Endothelial cell (in vitro differentiated cells): ENCODE measurements at regions not wholly inside any gene's neighbourhood (a gene's known extent, or its start where the extent isn't known, plus 50 kb on each side); places are given as distances from the start of the nearest gene placed in this dataset.

ENCODE experiments used
- DNase-seq: peaks from one replicate; pipeline ENCODE4 v3.0.0; 2021; ENCODE audit warnings: low spot score
- H3K27ac Mint-ChIP-seq: one replicate; pipeline ENCODE4 v1.8.0; 2021; ENCODE audit warnings: mixed read lengths, inconsistent platforms; ENCODE audit not compliant: unreplicated experiment
- H3K27me3 Mint-ChIP-seq: one replicate; pipeline ENCODE4 v1.8.0; 2021; ENCODE audit warnings: mild to moderate bottlenecking, moderate library complexity, mixed read lengths, inconsistent platforms; ENCODE audit not compliant: unreplicated experiment
- H3K36me3 Mint-ChIP-seq: one replicate; pipeline ENCODE4 v1.8.0; 2021; ENCODE audit warnings: mild to moderate bottlenecking, low read depth, mixed read lengths, inconsistent platforms; ENCODE audit not compliant: unreplicated experiment
- H3K4me1 Mint-ChIP-seq: one replicate; pipeline ENCODE4 v1.8.0; 2021; ENCODE audit warnings: mild to moderate bottlenecking, mixed read lengths, inconsistent platforms; ENCODE audit not compliant: unreplicated experiment
- H3K4me3 Mint-ChIP-seq: one replicate; pipeline ENCODE4 v1.8.0; 2021; ENCODE audit warnings: mild to moderate bottlenecking, mixed read lengths, inconsistent platforms; ENCODE audit not compliant: unreplicated experiment
- H3K9me3 Mint-ChIP-seq: one replicate; pipeline ENCODE4 v1.8.0; 2021; ENCODE audit warnings: mixed read lengths, inconsistent platforms; ENCODE audit not compliant: unreplicated experiment
- TF ChIP-seq, protein P1 (sequence below): fragments of 200-600 bp; sonication (generic); IDR thresholded peaks from one replicate; pipeline ENCODE4 v1.5.0; 2021; ENCODE audit warnings: antibody characterized with exemption; ENCODE audit not compliant: unreplicated experiment

DNA sequence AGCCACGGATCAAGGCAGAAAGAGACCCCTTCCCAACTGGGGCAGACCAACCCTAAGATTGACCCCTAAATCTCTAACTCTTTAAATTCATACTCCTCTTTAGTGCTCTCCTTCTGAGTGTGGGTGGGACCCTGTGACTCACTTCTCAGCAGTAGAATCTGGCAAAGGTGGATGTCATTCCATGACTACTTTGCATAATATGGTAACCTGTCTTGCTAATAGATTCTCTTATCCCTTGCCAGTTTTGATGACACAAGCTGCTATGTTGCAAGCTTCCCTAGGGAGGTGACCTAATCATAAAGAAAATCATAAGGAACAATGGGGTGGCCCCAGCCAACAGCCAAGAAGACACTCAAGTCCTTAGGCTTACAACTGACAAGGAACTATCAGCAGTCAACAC lies 155.4 kb upstream of the VWC2 start:
- no peaks in the 10 kb centered on the region for H3K9me3 Mint-ChIP-seq

DNA sequence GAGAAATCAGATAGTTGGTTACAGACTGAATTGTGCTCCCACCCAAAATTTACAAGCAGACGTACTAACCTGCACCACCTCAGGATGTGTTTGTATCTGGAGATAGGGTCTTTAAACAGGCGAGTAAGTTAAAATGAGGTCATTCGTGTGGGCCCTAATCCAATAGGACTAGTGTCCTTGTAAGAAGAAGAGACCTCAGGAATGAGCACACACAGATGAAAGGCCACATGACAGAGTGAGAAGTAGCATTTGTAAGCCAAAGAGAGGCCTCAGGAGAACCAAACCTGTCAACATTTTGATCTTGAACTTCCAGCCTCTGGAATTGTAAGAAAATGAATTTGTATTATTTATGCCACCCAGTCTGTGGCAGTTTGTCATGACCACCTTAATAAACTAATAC lies 149.5 kb upstream of the VWC2 start:
- TF ChIP-seq, protein P1, sequence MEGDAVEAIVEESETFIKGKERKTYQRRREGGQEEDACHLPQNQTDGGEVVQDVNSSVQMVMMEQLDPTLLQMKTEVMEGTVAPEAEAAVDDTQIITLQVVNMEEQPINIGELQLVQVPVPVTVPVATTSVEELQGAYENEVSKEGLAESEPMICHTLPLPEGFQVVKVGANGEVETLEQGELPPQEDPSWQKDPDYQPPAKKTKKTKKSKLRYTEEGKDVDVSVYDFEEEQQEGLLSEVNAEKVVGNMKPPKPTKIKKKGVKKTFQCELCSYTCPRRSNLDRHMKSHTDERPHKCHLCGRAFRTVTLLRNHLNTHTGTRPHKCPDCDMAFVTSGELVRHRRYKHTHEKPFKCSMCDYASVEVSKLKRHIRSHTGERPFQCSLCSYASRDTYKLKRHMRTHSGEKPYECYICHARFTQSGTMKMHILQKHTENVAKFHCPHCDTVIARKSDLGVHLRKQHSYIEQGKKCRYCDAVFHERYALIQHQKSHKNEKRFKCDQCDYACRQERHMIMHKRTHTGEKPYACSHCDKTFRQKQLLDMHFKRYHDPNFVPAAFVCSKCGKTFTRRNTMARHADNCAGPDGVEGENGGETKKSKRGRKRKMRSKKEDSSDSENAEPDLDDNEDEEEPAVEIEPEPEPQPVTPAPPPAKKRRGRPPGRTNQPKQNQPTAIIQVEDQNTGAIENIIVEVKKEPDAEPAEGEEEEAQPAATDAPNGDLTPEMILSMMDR, result no peak
- peaks cover 3% of the 10 kb centered on the region for H3K27me3 Mint-ChIP-seq

More for the DNA sequence above, 155.4 kb upstream of the VWC2 start:
- no peak overlapping the region for H3K27ac Mint-ChIP-seq
- DNase-seq, result no peak
- no peaks in the 10 kb centered on the region for H3K36me3 Mint-ChIP-seq
- no peaks in the 10 kb centered on the region for H3K4me1 Mint-ChIP-seq
- no peak overlapping the region for H3K4me3 Mint-ChIP-seq
- peaks cover 1% of the 10 kb centered on the region for H3K27me3 Mint-ChIP-seq
- TF ChIP-seq, protein P1, result no peak

DNA sequence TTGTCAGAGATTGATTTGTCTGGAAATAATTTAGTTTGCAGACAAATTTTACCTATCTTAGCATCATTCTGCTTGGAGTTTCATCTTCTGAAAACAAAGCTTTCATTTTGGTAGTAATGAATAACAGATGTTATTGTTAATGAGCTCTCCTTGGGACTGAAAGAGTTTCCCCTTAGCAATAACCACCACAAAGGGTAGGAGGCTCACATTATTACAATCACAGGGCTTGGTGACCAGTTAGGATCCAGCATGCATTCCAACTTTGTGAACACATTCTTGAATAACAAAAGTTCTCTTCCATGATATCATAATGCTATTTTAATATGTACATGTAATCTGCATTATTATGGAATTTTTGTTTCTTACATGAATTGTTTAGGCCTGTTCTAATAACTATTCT lies 148.8 kb upstream of the VWC2 start:
- TF ChIP-seq, protein P1, result no peak
- Mint-ChIP-seq H3K4me1 (peaks cover 10% of the 10 kb centered on the region), H3K4me3 (no peak overlapping the region), H3K36me3 (no peaks in the 10 kb centered on the region), H3K27ac (no peak overlapping the region), H3K27me3 (peaks cover 3% of the 10 kb centered on the region), H3K9me3 (no peaks in the 10 kb centered on the region)
- DNase-seq, result no peak

More for the DNA sequence above, 149.5 kb upstream of the VWC2 start:
- Mint-ChIP-seq H3K4me1 (peaks cover 10% of the 10 kb centered on the region), H3K36me3 (no peaks in the 10 kb centered on the region), H3K4me3 (no peak overlapping the region), H3K27ac (no peak overlapping the region), H3K9me3 (no peaks in the 10 kb centered on the region)
- no peak for DNase-seq

GRCh38 chr7:49630513-49630912 lies 142.9 kb upstream of the VWC2 start:
- Mint-ChIP-seq H3K4me3 (no peak overlapping the region), H3K27me3 (peaks cover 3% of the 10 kb centered on the region), H3K27ac (no peak overlapping the region)

DNA sequence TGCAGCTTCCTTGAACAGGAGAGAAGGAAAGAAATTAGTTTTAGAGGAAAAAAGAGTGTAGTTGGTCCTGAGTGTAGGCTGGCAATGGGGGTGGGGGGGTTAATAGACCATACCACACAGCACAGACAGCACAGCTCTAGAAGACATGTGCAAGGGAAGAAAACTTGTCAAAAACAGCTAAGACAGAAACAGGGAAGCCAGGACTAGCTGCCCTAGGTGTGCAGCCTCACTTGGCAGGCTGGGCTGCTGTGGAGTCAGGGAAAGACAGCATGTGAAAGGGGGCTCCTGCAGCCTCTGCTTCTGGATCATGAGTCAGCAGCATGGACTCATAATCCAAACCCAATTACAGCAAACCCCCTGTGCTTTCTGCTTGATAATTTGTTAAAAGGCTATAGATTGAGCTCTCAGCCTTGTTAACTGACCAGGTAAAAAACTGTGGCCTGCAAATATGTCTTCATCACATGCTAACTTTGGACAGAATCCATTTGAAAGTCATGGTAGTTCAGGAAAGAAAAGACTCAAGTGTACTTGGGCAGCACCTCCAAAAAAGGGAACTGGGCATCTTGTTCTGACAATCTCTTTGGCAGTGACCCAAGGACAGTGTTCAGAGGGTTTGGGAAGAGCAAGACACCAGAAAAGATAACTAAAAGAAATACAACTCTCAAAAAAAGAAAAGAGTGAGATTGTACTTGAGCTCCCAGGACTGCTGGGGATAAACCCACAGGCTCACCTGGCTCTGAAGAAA lies 142.2 kb upstream of the VWC2 start:
- Mint-ChIP-seq H3K36me3 (no peaks in the 10 kb centered on the region), H3K4me1 (peaks cover 5% of the 10 kb centered on the region), H3K9me3 (no peaks in the 10 kb centered on the region), H3K27ac (no peak overlapping the region), H3K4me3 (no peak overlapping the region), H3K27me3 (peaks cover 3% of the 10 kb centered on the region)
- DNase-seq, result no peak
- TF ChIP-seq, protein P1, result no peak

More at GRCh38 chr7:49630513-49630912, 142.9 kb upstream of the VWC2 start:
- no peak for DNase-seq
- peaks cover 10% of the 10 kb centered on the region for H3K4me1 Mint-ChIP-seq
- TF ChIP-seq, protein P1, result no peak
- H3K36me3 Mint-ChIP-seq, result no peaks in the 10 kb centered on the region
- H3K9me3 Mint-ChIP-seq, result no peaks in the 10 kb centered on the region
